ENCODE measurements at regions not wholly inside any gene's neighbourhood (a gene's known extent, or its start where the extent isn't known, plus 50 kb on each side); places are given as distances from the start of the nearest gene placed in this dataset.

DNA sequence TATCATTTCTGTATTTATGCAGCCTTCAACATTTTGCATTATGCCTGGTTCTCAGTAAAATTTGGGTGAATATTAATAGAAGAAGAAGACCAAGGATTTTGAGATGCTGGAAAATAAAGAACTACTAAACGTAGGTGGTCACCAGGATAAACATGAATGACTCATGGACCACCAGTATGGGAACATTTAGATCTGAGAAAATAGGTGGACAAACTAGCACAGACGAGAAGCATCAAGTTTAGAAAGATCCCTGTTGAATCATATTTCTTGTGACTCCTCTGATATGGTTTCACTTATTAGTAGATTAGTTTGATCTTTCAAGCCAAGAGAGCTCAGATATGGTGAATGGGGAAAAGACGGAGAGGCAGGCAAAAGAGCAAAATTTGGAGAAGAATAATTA is 97.9 kb downstream of the RAP2B start:
- TF ChIP-seq, protein P1, sequence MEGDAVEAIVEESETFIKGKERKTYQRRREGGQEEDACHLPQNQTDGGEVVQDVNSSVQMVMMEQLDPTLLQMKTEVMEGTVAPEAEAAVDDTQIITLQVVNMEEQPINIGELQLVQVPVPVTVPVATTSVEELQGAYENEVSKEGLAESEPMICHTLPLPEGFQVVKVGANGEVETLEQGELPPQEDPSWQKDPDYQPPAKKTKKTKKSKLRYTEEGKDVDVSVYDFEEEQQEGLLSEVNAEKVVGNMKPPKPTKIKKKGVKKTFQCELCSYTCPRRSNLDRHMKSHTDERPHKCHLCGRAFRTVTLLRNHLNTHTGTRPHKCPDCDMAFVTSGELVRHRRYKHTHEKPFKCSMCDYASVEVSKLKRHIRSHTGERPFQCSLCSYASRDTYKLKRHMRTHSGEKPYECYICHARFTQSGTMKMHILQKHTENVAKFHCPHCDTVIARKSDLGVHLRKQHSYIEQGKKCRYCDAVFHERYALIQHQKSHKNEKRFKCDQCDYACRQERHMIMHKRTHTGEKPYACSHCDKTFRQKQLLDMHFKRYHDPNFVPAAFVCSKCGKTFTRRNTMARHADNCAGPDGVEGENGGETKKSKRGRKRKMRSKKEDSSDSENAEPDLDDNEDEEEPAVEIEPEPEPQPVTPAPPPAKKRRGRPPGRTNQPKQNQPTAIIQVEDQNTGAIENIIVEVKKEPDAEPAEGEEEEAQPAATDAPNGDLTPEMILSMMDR (IDR thresholded peaks at IDR 0.05): no peak
- no peak for TF ChIP-seq POLR2A (IDR thresholded peaks at IDR 0.05; ENCODE audit: low read depth)
- TF ChIP-seq POLR2AphosphoS5 (IDR thresholded peaks at IDR 0.05): no peak
- TF ChIP-seq EP300 (IDR thresholded peaks at IDR 0.05): no peak

Measured in esophagus muscularis mucosa (tissue), 4 donors.